ENCODE measurements at regions not wholly inside any gene's neighbourhood (a gene's known extent, or its start where the extent isn't known, plus 50 kb on each side); places are given as distances from the start of the nearest gene placed in this dataset.

GRCh38 chr14:46472261-46472660 is 179.3 kb downstream of the RPL10L start:
- POLR2A ChIA-PET, result no interaction called here
- TF ChIP-seq JUN (IDR thresholded peaks at IDR 0.05; ENCODE audit: borderline replicate concordance, insufficient read depth, insufficient read length, low read depth) (no peak), CTCF (IDR thresholded peaks at IDR 0.05; ENCODE audit: extremely low read depth in 1 of 2, insufficient read depth in 1 of 2, low read depth in 1 of 2, low read length in 2 of 2) (no peak), MAX (IDR thresholded peaks at IDR 0.05; ENCODE audit: insufficient read depth, insufficient read length) (no peak), MYC (IDR thresholded peaks at IDR 0.05; ENCODE audit: low read depth, low read length) (no peak), POLR2AphosphoS5 (IDR thresholded peaks at IDR 0.05; ENCODE audit: insufficient read depth, low read depth, low read length) (no peak), POLR2A (IDR thresholded peaks at IDR 0.05; ENCODE audit: low read depth, low read length) (no peak), FOS (IDR thresholded peaks at IDR 0.05; ENCODE audit: borderline replicate concordance, insufficient read depth, low read length) (no peak)
- FAIRE-seq, result no peak
- Histone ChIP-seq H3K9me3 (replicated peaks; ENCODE audit: control insufficient read depth, insufficient read depth, low read length) (no peaks in the 10 kb centered on the region), H3K9ac (replicated peaks; ENCODE audit: extremely low read depth, insufficient read depth, low read length) (no peak overlapping the region), H3K9me1 (replicated peaks; ENCODE audit: control insufficient read depth, extremely low read depth, insufficient read depth, low read length) (no peaks in the 10 kb centered on the region), H3K4me2 (ENCODE audit: insufficient read depth, low read length) (no peak overlapping the region), H3K4me1 (ENCODE audit: control insufficient read depth, extremely low read depth, insufficient read depth, low read length) (no peaks in the 10 kb centered on the region), H4K20me1 (replicated peaks; ENCODE audit: control insufficient read depth, extremely low read depth, insufficient read depth, low read length) (no peaks in the 10 kb centered on the region), H3K27me3 (ENCODE audit: control insufficient read depth in 2 of 2, insufficient read depth in 2 of 2, low read length in 2 of 2) (no peaks in the 10 kb centered on the region), H3K27ac (ENCODE audit: insufficient read depth, low read depth, low read length) (no peak overlapping the region), H3K4me3 (replicated peaks in 1 of 3; ENCODE audit: insufficient read depth in 1 of 3, low read depth in 1 of 3, low read length in 3 of 3) (no peak overlapping the region), H3K79me2 (ENCODE audit: control insufficient read depth, insufficient read depth, low read length) (no peaks in the 10 kb centered on the region), H2AFZ (ENCODE audit: low read depth, low read length) (no peak overlapping the region), H3K36me3 (ENCODE audit: control insufficient read depth in 2 of 2, extremely low read depth in 1 of 2, insufficient read depth in 2 of 2, low read length in 2 of 2) (no peaks in the 10 kb centered on the region)
- no peak for DNase-seq (ENCODE audit: low read depth, low spot score)
- intact Hi-C loops (cut with micrococcal nuclease) (no loop called here), dilution Hi-C loops (cut with MboI; ENCODE audit: extremely low pct_ligation_motif_present, low sequenced_read_pairs) (no loop called here)
- CTCF ChIA-PET, result no interaction called here
- BruUV-seq (replicated peaks), result no TSS peak

GRCh38 chr14:46464341-46464740 is 187.2 kb downstream of the RPL10L start:
- Histone ChIP-seq H3K9me3 (replicated peaks; ENCODE audit: control insufficient read depth, insufficient read depth, low read length) (no peaks in the 10 kb centered on the region), H3K4me2 (ENCODE audit: insufficient read depth, low read length) (no peak overlapping the region), H3K9me1 (replicated peaks; ENCODE audit: control insufficient read depth, extremely low read depth, insufficient read depth, low read length) (no peaks in the 10 kb centered on the region), H3K4me3 (replicated peaks in 1 of 3; ENCODE audit: insufficient read depth in 1 of 3, low read depth in 1 of 3, low read length in 3 of 3) (no peak overlapping the region), H4K20me1 (replicated peaks; ENCODE audit: control insufficient read depth, extremely low read depth, insufficient read depth, low read length) (no peaks in the 10 kb centered on the region), H3K27me3 (ENCODE audit: control insufficient read depth in 2 of 2, insufficient read depth in 2 of 2, low read length in 2 of 2) (no peaks in the 10 kb centered on the region), H3K4me1 (ENCODE audit: control insufficient read depth, extremely low read depth, insufficient read depth, low read length) (no peaks in the 10 kb centered on the region), H3K36me3 (ENCODE audit: control insufficient read depth in 2 of 2, extremely low read depth in 1 of 2, insufficient read depth in 2 of 2, low read length in 2 of 2) (no peaks in the 10 kb centered on the region), H3K79me2 (ENCODE audit: control insufficient read depth, insufficient read depth, low read length) (no peaks in the 10 kb centered on the region), H3K9ac (replicated peaks; ENCODE audit: extremely low read depth, insufficient read depth, low read length) (no peak overlapping the region), H3K27ac (ENCODE audit: insufficient read depth, low read depth, low read length) (no peak overlapping the region), H2AFZ (ENCODE audit: low read depth, low read length) (no peak overlapping the region)
- ChIA-PET CTCF (no interaction called here), POLR2A (no interaction called here)
- FAIRE-seq, result no peak
- intact Hi-C loops (cut with micrococcal nuclease), result no loop called here
- TF ChIP-seq CTCF (IDR thresholded peaks at IDR 0.05; ENCODE audit: extremely low read depth in 1 of 2, insufficient read depth in 1 of 2, low read depth in 1 of 2, low read length in 2 of 2), result no peak
- no peak for TF ChIP-seq FOS (IDR thresholded peaks at IDR 0.05; ENCODE audit: borderline replicate concordance, insufficient read depth, low read length)
- TF ChIP-seq JUN (IDR thresholded peaks at IDR 0.05; ENCODE audit: borderline replicate concordance, insufficient read depth, insufficient read length, low read depth), result no peak
- no peak for TF ChIP-seq EZH2 (IDR thresholded peaks at IDR 0.05; ENCODE audit: borderline replicate concordance, low read depth, low read length, severe bottlenecking)
- BruUV-seq (replicated peaks), result no TSS peak
- dilution Hi-C loops (cut with MboI; ENCODE audit: extremely low pct_ligation_motif_present, low sequenced_read_pairs), result no loop called here
- DNase-seq (ENCODE audit: low read depth, low spot score), result no peak
